A673 (cell line): ENCODE measurements at regions not wholly inside any gene's neighbourhood (a gene's known extent, or its start where the extent isn't known, plus 50 kb on each side); places are given as distances from the start of the nearest gene placed in this dataset.
"Not testable (repeated sequence)": the region's sequence is repeated elsewhere in the genome, so short reads cannot be mapped to it uniquely, and the experiment has no call there.

Source experiments
- BruUV-seq: library from RNA; stranded (reverse); fragments of 400-500 nt; replicated peaks from 2 replicates; lab custom pipeline; 2021; lab: Mats Ljungman, UMichigan
- CTCF ChIA-PET: fragments of 300-600 bp; sonication (Branson Sonifier 250); formaldehyde crosslinking; loops from one replicate; lab custom pipeline; 2022; ENCODE audit warnings: antibody characterized with exemption; lab: Charles Lee
- POLR2A ChIA-PET: fragments of 300-600 bp; sonication (Branson Sonifier 250); formaldehyde crosslinking; loops from one replicate; lab custom pipeline; 2022; ENCODE audit warnings: antibody characterized with exemption; ENCODE audit not compliant: low non-redundant PET; lab: Charles Lee
- DNase-seq: peaks from one replicate; pipeline ENCODE4 v3.0.0-alpha.2; 2015; ENCODE audit warnings: low spot score
- H3K27ac ChIP-seq: fragments of 200-600 bp; sonication (generic); 2 replicates; pipeline ENCODE4 v1.5.1; 2016; ENCODE audit warnings: mixed run types, low read depth, mild to moderate bottlenecking, mixed read lengths, antibody characterized with exemption, low read length; ENCODE audit not compliant: poor library complexity, severe bottlenecking
- H3K27me3 ChIP-seq: fragments of 200-600 bp; sonication (generic); replicated peaks from 2 replicates; pipeline ENCODE4 v1.6.1; 2017; ENCODE audit warnings: mixed run types, low read depth, mild to moderate bottlenecking, mixed read lengths, antibody characterized with exemption, low read length; ENCODE audit not compliant: insufficient read depth, poor library complexity
- H3K36me3 ChIP-seq: fragments of 200-600 bp; sonication (generic); 2 replicates; pipeline ENCODE4 v1.6.1; 2016; ENCODE audit warnings: mixed run types, mild to moderate bottlenecking, mixed read lengths, antibody characterized with exemption, low read length; ENCODE audit not compliant: insufficient read depth, poor library complexity, severe bottlenecking
- H3K4me1 ChIP-seq: fragments of 200-600 bp; sonication (generic); 2 replicates; pipeline ENCODE4 v1.6.1; 2017; ENCODE audit warnings: mixed run types, mild to moderate bottlenecking, mixed read lengths, antibody characterized with exemption, low read length; ENCODE audit not compliant: insufficient read depth, poor library complexity, severe bottlenecking
- H3K4me3 ChIP-seq: fragments of 200-600 bp; sonication (generic); 2 replicates; pipeline ENCODE4 v1.5.1; 2016; ENCODE audit warnings: low read depth, mixed run types, mild to moderate bottlenecking, mixed read lengths, low read length; ENCODE audit not compliant: poor library complexity, severe bottlenecking
- H3K9me3 ChIP-seq: fragments of 200-600 bp; sonication (generic); 2 replicates; pipeline ENCODE4 v1.6.1; 2016; ENCODE audit warnings: mixed run types, low read depth, mild to moderate bottlenecking, mixed read lengths, antibody characterized with exemption, low read length; ENCODE audit not compliant: poor library complexity, severe bottlenecking
- EZH2 ChIP-seq: fragments of 200-600 bp; sonication (generic); IDR thresholded peaks from 2 replicates; pipeline ENCODE4 v1.6.1; 2017; ENCODE audit warnings: borderline replicate concordance, low read depth, mild to moderate bottlenecking, mixed read lengths, antibody characterized with exemption, low read length; ENCODE audit not compliant: poor library complexity, severe bottlenecking
- intact Hi-C: fragments of 100-400 bp; cut with micrococcal nuclease; formaldehyde crosslinking; loops from one replicate; pipeline ENCODE4 v1.10.0; 2022; ENCODE audit not compliant: unreplicated experiment
- TF ChIP-seq, protein P1 (sequence below): fragments of 300-800, 200-600 bp; sonication (generic); conservative IDR thresholded peaks from 2 replicates; pipeline ENCODE4 v1.5.1; 2017; ENCODE audit warnings: low read depth, mild to moderate bottlenecking, antibody characterized with exemption, low read length, moderate library complexity, mixed read lengths

DNA sequence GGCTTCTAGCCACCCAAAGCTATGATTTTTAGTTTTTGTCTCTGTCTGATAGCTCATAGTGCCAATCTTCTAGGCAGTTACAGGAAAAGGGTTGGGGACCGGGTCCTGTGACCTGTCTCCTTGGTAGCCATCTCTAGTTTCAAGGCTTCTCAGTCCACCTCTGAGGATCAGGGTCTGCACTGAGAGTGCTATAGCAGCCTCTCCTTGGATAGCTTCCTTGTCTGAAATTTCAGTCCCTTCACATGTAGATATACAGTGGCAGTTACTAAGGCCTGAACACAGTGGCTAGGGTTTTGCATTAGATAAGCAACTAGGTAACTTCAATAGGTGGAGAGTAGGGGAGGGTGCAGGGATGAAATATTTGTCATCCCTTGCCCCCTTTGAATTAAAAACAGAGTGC is 321.3 kb downstream of the SEMA3D start:
- BruUV-seq, result no TSS peak
- Histone ChIP-seq H3K27me3 (no peaks in the 10 kb centered on the region), H3K4me3 (no peak overlapping the region), H3K27ac (no peak overlapping the region), H3K9me3 (no peaks in the 10 kb centered on the region), H3K36me3 (no peaks in the 10 kb centered on the region), H3K4me1 (no peaks in the 10 kb centered on the region)
- ChIA-PET CTCF (no interaction called here), POLR2A (no interaction called here)
- TF ChIP-seq, protein P1, sequence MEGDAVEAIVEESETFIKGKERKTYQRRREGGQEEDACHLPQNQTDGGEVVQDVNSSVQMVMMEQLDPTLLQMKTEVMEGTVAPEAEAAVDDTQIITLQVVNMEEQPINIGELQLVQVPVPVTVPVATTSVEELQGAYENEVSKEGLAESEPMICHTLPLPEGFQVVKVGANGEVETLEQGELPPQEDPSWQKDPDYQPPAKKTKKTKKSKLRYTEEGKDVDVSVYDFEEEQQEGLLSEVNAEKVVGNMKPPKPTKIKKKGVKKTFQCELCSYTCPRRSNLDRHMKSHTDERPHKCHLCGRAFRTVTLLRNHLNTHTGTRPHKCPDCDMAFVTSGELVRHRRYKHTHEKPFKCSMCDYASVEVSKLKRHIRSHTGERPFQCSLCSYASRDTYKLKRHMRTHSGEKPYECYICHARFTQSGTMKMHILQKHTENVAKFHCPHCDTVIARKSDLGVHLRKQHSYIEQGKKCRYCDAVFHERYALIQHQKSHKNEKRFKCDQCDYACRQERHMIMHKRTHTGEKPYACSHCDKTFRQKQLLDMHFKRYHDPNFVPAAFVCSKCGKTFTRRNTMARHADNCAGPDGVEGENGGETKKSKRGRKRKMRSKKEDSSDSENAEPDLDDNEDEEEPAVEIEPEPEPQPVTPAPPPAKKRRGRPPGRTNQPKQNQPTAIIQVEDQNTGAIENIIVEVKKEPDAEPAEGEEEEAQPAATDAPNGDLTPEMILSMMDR, result no peak
- no peak for TF ChIP-seq EZH2
- intact Hi-C loops, result no loop called here
- DNase-seq, result no peak

DNA sequence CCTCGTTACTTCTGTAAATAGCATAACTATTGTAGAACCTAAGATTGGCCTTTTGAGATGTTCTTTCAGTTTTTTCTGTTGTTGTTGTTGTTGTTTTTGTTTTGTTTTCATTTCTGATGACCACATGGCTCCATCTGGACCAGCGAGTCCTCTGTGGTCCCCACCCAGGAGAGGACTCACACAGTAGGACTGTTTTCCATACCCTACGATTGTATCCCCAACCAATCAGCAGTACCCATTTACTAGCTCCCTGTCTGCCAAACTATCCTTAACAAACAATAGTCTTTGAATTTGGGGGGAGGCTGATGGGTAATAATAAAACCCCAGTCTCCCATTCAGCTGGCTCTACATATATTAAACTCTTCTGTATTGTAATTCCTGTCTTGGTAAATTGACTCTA is 329.5 kb downstream of the SEMA3D start:
- BruUV-seq, result no TSS peak
- POLR2A ChIA-PET, result no interaction called here

DNA sequence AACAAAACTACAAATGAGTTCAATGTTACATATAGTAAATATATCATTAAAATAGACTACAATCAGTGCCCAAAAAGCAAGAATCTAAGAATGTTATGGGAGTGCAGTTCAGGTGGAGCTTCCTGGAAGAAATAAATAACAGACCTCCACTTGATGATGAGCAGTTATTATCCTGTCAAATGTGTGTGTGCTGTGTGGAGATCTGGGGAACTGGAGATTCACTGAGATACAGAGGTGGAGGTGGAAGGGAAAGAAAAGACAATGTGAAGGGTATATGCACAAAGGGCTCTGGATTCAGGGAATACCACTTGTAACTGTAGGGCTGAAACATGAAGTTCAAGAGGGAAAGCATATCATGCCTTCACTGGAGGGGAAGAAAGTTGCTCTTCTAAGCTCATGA is 331.1 kb downstream of the SEMA3D start:
- no TSS peak for BruUV-seq
- no peak for TF ChIP-seq EZH2

More for the DNA sequence above, 329.5 kb downstream of the SEMA3D start:
- Histone ChIP-seq H3K27ac (no peak overlapping the region), H3K27me3 (no peaks in the 10 kb centered on the region), H3K36me3 (no peaks in the 10 kb centered on the region), H3K9me3 (no peaks in the 10 kb centered on the region), H3K4me3 (no peak overlapping the region), H3K4me1 (no peaks in the 10 kb centered on the region)
- TF ChIP-seq EZH2, result no peak
- TF ChIP-seq, protein P1, result no peak
- DNase-seq, result no peak
- intact Hi-C loops, result no loop called here
- CTCF ChIA-PET, result no interaction called here

DNA sequence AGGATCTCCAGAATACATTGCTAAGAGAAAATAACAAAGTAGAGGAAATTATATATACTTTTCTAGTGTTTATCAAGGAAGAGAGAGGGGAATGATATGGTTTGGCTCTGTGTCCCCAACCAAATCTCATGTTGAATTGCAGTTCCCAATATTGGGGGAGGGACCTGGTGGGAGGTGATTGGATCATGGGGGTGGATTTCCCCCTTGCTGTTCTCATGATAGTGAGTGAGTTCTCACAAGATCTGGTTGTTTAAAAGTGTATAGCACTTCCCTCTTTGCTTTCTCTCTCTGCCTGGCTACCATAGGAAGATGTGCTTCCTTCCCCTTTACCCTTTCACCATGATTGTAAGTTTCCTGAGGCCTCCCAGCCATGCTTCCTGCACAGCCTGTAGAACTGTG is 337.9 kb downstream of the SEMA3D start:
- H3K4me3 ChIP-seq, DNase-seq, BruUV-seq, H3K27me3 ChIP-seq, H3K4me1 ChIP-seq, H3K27ac ChIP-seq, POLR2A ChIA-PET, CTCF ChIA-PET, H3K9me3 ChIP-seq, intact Hi-C loops, H3K36me3 ChIP-seq: not testable (repeated sequence)

More for the DNA sequence above, 331.1 kb downstream of the SEMA3D start:
- Histone ChIP-seq H3K27me3 (no peaks in the 10 kb centered on the region), H3K27ac (no peak overlapping the region), H3K4me1 (no peaks in the 10 kb centered on the region), H3K9me3 (no peaks in the 10 kb centered on the region), H3K36me3 (no peaks in the 10 kb centered on the region), H3K4me3 (no peak overlapping the region)
- ChIA-PET POLR2A (no interaction called here), CTCF (no interaction called here)
- no peak for DNase-seq
- intact Hi-C loops, result no loop called here
